Vagina (tissue), 2 donors: ENCODE measurements at regions not wholly inside any gene's neighbourhood (a gene's known extent, or its start where the extent isn't known, plus 50 kb on each side); places are given as distances from the start of the nearest gene placed in this dataset.

ENCODE experiments used
- DNase-seq, 2 donors: peaks; one replicate each; pipeline ENCODE4 v3.0.0-alpha.2; 2017; ENCODE audit errors: extremely low spot score in 2 of 2
- H3K27ac ChIP-seq: fragments of 200-600 bp; sonication (generic); one replicate; pipeline ENCODE4 v1.5.1; 2019
- H3K27me3 ChIP-seq: fragments of 200-600 bp; sonication (generic); one replicate; pipeline ENCODE4 v1.5.1; 2019
- H3K36me3 ChIP-seq, 2 donors: fragments of 200-600 bp; sonication (generic); one replicate each; pipeline ENCODE4 v1.5.1; 2017 to 2019
- H3K4me1 ChIP-seq: fragments of 200-600 bp; sonication (generic); one replicate; pipeline ENCODE4 v1.5.1; 2019
- H3K4me3 ChIP-seq, 2 donors: fragments of 200-600 bp; sonication (generic); 1 replicate in 1 of 2; 2 replicates in 1 of 2; pipeline ENCODE4 v1.5.1; 2016 to 2019
- H3K9me3 ChIP-seq: fragments of 200-600 bp; sonication (generic); one replicate; pipeline ENCODE4 v1.5.1; 2019
- CTCF ChIP-seq, 3 experiments: fragments of 450-650 bp in 2 of 3; fragments of 200-600 bp in 1 of 3; sonication (generic) in 1 of 3; IDR thresholded peaks; one replicate each; pipeline ENCODE4 v1.5.1; 2017 to 2019; ENCODE audit warnings: antibody characterized with exemption in 3 of 3, mild to moderate bottlenecking in 2 of 3, moderate library complexity in 2 of 3
- POLR2A ChIP-seq, 2 donors: fragments of 450-650 bp; IDR thresholded peaks; one replicate each; pipeline ENCODE4 v1.6.1; 2017; ENCODE audit warnings: antibody characterized with exemption in 2 of 2, mild to moderate bottlenecking in 2 of 2, moderate library complexity in 2 of 2
- POLR2AphosphoS5 ChIP-seq, 2 donors: sonication (generic); formaldehyde crosslinking; IDR thresholded peaks; one replicate each; pipeline ENCODE4 v1.9.0; 2017; ENCODE audit warnings: antibody characterized with exemption in 2 of 2, mild to moderate bottlenecking in 2 of 2, low read depth in 1 of 2; ENCODE audit not compliant: insufficient read depth in 1 of 2
- intact Hi-C: fragments of 100-400 bp; cut with DNase I; formaldehyde crosslinking; loops from one replicate; pipeline ENCODE4 v1.15.1; 2023

GRCh38 chr2:144267239-144267638 lies 252.7 kb downstream of the ZEB2 start:
- no peak overlapping the region for H3K27ac ChIP-seq
- H3K9me3 ChIP-seq: no peaks in the 10 kb centered on the region
- intact Hi-C loops: no loop called here
- TF ChIP-seq CTCF (IDR thresholded peaks at IDR 0.05): no peak
- no peak for TF ChIP-seq POLR2A (IDR thresholded peaks at IDR 0.05)
- no peak for TF ChIP-seq POLR2AphosphoS5 (IDR thresholded peaks at IDR 0.05; ENCODE audit: insufficient read depth in 1 of 2, low read depth in 1 of 2)
- DNase-seq: no peak
- H3K27me3 ChIP-seq: no peaks in the 10 kb centered on the region
- H3K4me1 ChIP-seq: no peaks in the 10 kb centered on the region
- no peak overlapping the region for H3K4me3 ChIP-seq
- H3K36me3 ChIP-seq: no peaks in the 10 kb centered on the region

DNA sequence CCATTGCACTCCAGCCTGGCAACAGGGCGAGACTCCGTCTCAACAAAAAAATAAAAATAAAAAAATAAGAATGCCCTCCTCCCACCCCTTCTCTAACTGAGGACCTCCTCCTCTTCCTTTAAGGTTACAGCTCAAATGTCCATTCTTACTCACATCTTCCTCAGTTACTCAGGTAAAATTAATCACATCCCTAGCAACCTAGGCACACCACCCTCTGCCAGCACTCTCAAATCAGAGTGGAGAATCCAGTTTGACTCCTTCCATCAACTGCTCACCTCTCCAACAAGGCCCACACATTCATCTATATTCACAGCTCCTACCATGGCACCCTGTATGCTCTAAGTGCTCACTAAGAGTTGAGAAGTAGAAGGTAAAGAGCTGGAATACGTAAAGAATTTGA lies 254.3 kb downstream of the ZEB2 start:
- no peaks in the 10 kb centered on the region for H3K27me3 ChIP-seq
- intact Hi-C loops: no loop called here
- no peak overlapping the region for H3K4me3 ChIP-seq
- TF ChIP-seq POLR2AphosphoS5 (IDR thresholded peaks at IDR 0.05; ENCODE audit: insufficient read depth in 1 of 2, low read depth in 1 of 2) (no peak), CTCF (IDR thresholded peaks at IDR 0.05) (no peak), POLR2A (IDR thresholded peaks at IDR 0.05) (no peak)
- no peak for DNase-seq
- no peak overlapping the region for H3K27ac ChIP-seq
- no peaks in the 10 kb centered on the region for H3K9me3 ChIP-seq
- no peaks in the 10 kb centered on the region for H3K36me3 ChIP-seq
- H3K4me1 ChIP-seq: no peaks in the 10 kb centered on the region

- Histone ChIP-seq H3K9me3 (peaks cover 4% of the 10 kb centered on the region), H3K27ac (no peak overlapping the region), H3K27me3 (no peaks in the 10 kb centered on the region), H3K4me1 (no peaks in the 10 kb centered on the region), H3K4me3 (no peak overlapping the region), H3K36me3 (no peaks in the 10 kb centered on the region)
- intact Hi-C loops: no loop called here
- no peak for DNase-seq
- TF ChIP-seq CTCF (IDR thresholded peaks at IDR 0.05) (no peak), POLR2AphosphoS5 (IDR thresholded peaks at IDR 0.05; ENCODE audit: insufficient read depth in 1 of 2, low read depth in 1 of 2) (no peak)
These were observed 258.0 kb downstream of the ZEB2 start for GRCh38 chr2:144261966-144262365.

- DNase-seq: no peak
- no peak overlapping the region for H3K27ac ChIP-seq
- H3K4me1 ChIP-seq: no peaks in the 10 kb centered on the region
- no peak for TF ChIP-seq POLR2A (IDR thresholded peaks at IDR 0.05)
- no peak for TF ChIP-seq POLR2AphosphoS5 (IDR thresholded peaks at IDR 0.05; ENCODE audit: insufficient read depth in 1 of 2, low read depth in 1 of 2)
- no peak for TF ChIP-seq CTCF (IDR thresholded peaks at IDR 0.05)
- peaks cover 4% of the 10 kb centered on the region for H3K9me3 ChIP-seq
- H3K27me3 ChIP-seq: no peaks in the 10 kb centered on the region
- H3K4me3 ChIP-seq: no peak overlapping the region
- intact Hi-C loops: no loop called here
- H3K36me3 ChIP-seq: no peaks in the 10 kb centered on the region
These were observed 258.6 kb downstream of the ZEB2 start for GRCh38 chr2:144261336-144261735.

- Histone ChIP-seq H3K9me3 (peaks cover 4% of the 10 kb centered on the region), H3K27ac (no peak overlapping the region), H3K4me1 (no peaks in the 10 kb centered on the region), H3K36me3 (no peaks in the 10 kb centered on the region), H3K4me3 (no peak overlapping the region), H3K27me3 (no peaks in the 10 kb centered on the region)
- no peak for DNase-seq
- intact Hi-C loops: no loop called here
- TF ChIP-seq POLR2A (IDR thresholded peaks at IDR 0.05) (no peak), POLR2AphosphoS5 (IDR thresholded peaks at IDR 0.05; ENCODE audit: insufficient read depth in 1 of 2, low read depth in 1 of 2) (no peak), CTCF (IDR thresholded peaks at IDR 0.05) (no peak)
These were observed 260.6 kb downstream of the ZEB2 start for GRCh38 chr2:144259332-144259731.
